ENCODE measurements at regions not wholly inside any gene's neighbourhood (a gene's known extent, or its start where the extent isn't known, plus 50 kb on each side); places are given as distances from the start of the nearest gene placed in this dataset.
"Not testable (repeated sequence)": the region's sequence is repeated elsewhere in the genome, so short reads cannot be mapped to it uniquely, and the experiment has no call there.

GRCh38 chr4:127018381-127018780 is 614.4 kb upstream of the INTU start:
- H3K9me3 Mint-ChIP-seq = peaks cover 2% of the 10 kb centered on the region
- H3K4me1 Mint-ChIP-seq = no peaks in the 10 kb centered on the region
- H3K27me3 Mint-ChIP-seq (ENCODE audit: low read depth) = no peaks in the 10 kb centered on the region
- no peaks in the 10 kb centered on the region for H3K36me3 Mint-ChIP-seq (ENCODE audit: low read depth)
- H3K27ac Mint-ChIP-seq = no peak overlapping the region
- no peak overlapping the region for H3K4me3 Mint-ChIP-seq
- TF ChIP-seq CTCF (IDR thresholded peaks at IDR 0.05; ENCODE audit: unreplicated experiment in 3 of 3) = no peak

- H3K9me3 Mint-ChIP-seq; H3K27ac Mint-ChIP-seq; H3K4me1 Mint-ChIP-seq; H3K4me3 Mint-ChIP-seq; H3K27me3 Mint-ChIP-seq (ENCODE audit: low read depth); H3K36me3 Mint-ChIP-seq (ENCODE audit: low read depth): not testable (repeated sequence)
Measured at GRCh38 chr4:127020831-127021230, 611.9 kb upstream of the INTU start.

- Mint-ChIP-seq H3K36me3 (ENCODE audit: low read depth) (no peaks in the 10 kb centered on the region), H3K4me1 (peaks cover 14% of the 10 kb centered on the region), H3K9me3 (peaks cover 8% of the 10 kb centered on the region), H3K4me3 (no peak overlapping the region), H3K27me3 (ENCODE audit: low read depth) (peaks cover 3% of the 10 kb centered on the region), H3K27ac (no peak overlapping the region)
- no peak for TF ChIP-seq CTCF (IDR thresholded peaks at IDR 0.05; ENCODE audit: unreplicated experiment in 3 of 3)
Measured at GRCh38 chr4:127036296-127036695, 596.5 kb upstream of the INTU start.

- Mint-ChIP-seq H3K4me1 (peaks cover 10% of the 10 kb centered on the region), H3K27me3 (ENCODE audit: low read depth) (no peaks in the 10 kb centered on the region), H3K4me3 (no peak overlapping the region), H3K9me3 (no peaks in the 10 kb centered on the region), H3K36me3 (ENCODE audit: low read depth) (no peaks in the 10 kb centered on the region), H3K27ac (peak overlapping the region; percentile 1 to 56 (median 24))
- no peak for TF ChIP-seq CTCF (IDR thresholded peaks at IDR 0.05; ENCODE audit: unreplicated experiment in 3 of 3)
Measured at GRCh38 chr4:127045861-127046260, 586.9 kb upstream of the INTU start.

- Mint-ChIP-seq H3K4me3 (no peak overlapping the region), H3K36me3 (ENCODE audit: low read depth) (no peaks in the 10 kb centered on the region), H3K27ac (peak overlapping the region; percentile 4 to 29 (median 12)), H3K27me3 (ENCODE audit: low read depth) (no peaks in the 10 kb centered on the region), H3K4me1 (peaks cover 10% of the 10 kb centered on the region), H3K9me3 (no peaks in the 10 kb centered on the region)
- TF ChIP-seq CTCF (IDR thresholded peaks at IDR 0.05; ENCODE audit: unreplicated experiment in 3 of 3) = no peak
Measured at GRCh38 chr4:127047930-127048329, 584.8 kb upstream of the INTU start.

GRCh38 chr4:127048376-127049044 is 584.2 kb upstream of the INTU start:
- Mint-ChIP-seq H3K4me1 (peaks cover 10% of the 10 kb centered on the region), H3K27ac (peak overlapping the region; percentile 4 to 22 (median 12)), H3K9me3 (no peaks in the 10 kb centered on the region), H3K27me3 (ENCODE audit: low read depth) (no peaks in the 10 kb centered on the region), H3K4me3 (no peak overlapping the region), H3K36me3 (ENCODE audit: low read depth) (no peaks in the 10 kb centered on the region)
- no peak for TF ChIP-seq CTCF (IDR thresholded peaks at IDR 0.05; ENCODE audit: unreplicated experiment in 3 of 3)

Measured in nephron (organoid).